ENCODE measurements at regions not wholly inside any gene's neighbourhood (a gene's known extent, or its start where the extent isn't known, plus 50 kb on each side); places are given as distances from the start of the nearest gene placed in this dataset.

DNA sequence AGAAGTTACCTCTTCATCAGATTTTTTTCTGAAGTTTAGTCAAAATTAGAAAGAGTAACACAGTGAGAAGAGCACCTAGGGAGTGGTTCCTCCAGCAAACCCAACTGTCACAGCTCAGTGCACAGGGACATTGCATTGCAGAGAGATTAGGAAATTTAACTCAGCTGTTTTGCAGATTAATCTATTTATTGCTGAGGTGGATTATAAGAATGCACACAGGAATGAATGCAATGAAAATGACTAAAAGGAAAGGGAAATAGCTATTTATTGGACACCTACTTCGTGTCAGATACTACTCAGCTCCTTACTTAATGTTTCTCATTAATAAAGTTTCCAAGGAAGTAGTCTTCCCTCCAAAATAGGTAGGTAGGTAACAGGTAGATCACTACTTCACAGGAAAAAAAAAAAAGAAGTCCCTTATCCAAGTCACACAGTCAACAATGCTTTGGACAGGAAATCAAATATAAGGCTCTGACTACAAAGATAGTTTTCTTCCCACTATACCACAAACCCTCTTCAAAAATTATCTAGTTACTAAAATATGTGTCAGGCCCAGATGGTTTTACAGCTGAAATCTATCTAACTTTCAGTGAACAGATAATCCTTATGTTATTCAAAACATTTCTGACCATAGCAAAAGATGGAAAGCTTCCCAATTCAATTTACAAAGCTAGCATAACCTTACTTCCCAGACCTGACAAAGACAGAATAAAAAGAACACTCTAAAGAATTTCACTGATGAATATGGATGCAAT lies 442.2 kb upstream of the MPDZ start:
- TF ChIP-seq E2F3 (CRISPR knock-in tag; IDR thresholded peaks at IDR 0.05): no peak
- no peak for TF ChIP-seq HSF4 (CRISPR knock-in tag; IDR thresholded peaks at IDR 0.05; ENCODE audit: borderline replicate concordance)
- no peak for TF ChIP-seq RAD21 (CRISPR knock-in tag; conservative IDR thresholded peaks at IDR 0.05 in 1 of 2, IDR thresholded peaks at IDR 0.05 in 1 of 2)
- no peak for TF ChIP-seq RBM17 (IDR thresholded peaks at IDR 0.05; ENCODE audit: borderline replicate concordance, low read depth, low read length)
- no peak for TF ChIP-seq TAF15 (IDR thresholded peaks at IDR 0.05; ENCODE audit: low read depth, low read length)
- TF ChIP-seq POLR2A (conservative IDR thresholded peaks at IDR 0.05): no peak
- TF ChIP-seq, protein P1, sequence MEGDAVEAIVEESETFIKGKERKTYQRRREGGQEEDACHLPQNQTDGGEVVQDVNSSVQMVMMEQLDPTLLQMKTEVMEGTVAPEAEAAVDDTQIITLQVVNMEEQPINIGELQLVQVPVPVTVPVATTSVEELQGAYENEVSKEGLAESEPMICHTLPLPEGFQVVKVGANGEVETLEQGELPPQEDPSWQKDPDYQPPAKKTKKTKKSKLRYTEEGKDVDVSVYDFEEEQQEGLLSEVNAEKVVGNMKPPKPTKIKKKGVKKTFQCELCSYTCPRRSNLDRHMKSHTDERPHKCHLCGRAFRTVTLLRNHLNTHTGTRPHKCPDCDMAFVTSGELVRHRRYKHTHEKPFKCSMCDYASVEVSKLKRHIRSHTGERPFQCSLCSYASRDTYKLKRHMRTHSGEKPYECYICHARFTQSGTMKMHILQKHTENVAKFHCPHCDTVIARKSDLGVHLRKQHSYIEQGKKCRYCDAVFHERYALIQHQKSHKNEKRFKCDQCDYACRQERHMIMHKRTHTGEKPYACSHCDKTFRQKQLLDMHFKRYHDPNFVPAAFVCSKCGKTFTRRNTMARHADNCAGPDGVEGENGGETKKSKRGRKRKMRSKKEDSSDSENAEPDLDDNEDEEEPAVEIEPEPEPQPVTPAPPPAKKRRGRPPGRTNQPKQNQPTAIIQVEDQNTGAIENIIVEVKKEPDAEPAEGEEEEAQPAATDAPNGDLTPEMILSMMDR (IDR thresholded peaks at IDR 0.05 in 2 of 3, conservative IDR thresholded peaks at IDR 0.05 in 1 of 3; ENCODE audit: insufficient read depth in 2 of 3, low read depth in 1 of 3, low read length in 3 of 3): no peak
- no peak for TF ChIP-seq ZNF696 (CRISPR knock-in tag; conservative IDR thresholded peaks at IDR 0.05)
- no peak for TF ChIP-seq ZZZ3 (IDR thresholded peaks at IDR 0.05)

Measured in K562 (cell line).